ENCODE measurements at regions not wholly inside any gene's neighbourhood (a gene's known extent, or its start where the extent isn't known, plus 50 kb on each side); places are given as distances from the start of the nearest gene placed in this dataset.

DNA sequence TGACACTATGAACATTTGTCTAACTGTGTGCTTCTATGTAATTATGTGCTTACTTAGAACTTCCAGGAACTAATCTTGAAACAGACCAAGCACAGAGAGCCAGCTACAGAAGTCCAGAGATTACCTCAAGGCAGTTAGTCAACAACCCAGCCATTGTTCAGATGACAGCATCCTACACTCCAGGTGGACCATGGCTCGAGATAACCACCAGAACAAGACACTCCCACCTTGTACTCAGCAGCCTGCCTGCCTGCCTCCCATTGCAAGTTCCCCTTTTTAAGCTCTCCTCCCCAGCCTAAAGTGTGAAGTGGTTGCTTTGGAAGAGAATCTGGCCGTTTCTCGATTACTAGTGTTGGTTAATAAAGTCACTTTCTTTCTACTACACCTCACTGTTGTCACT, 1080.6 kb upstream of the LRRN3 start:
- TF ChIP-seq, protein P1, sequence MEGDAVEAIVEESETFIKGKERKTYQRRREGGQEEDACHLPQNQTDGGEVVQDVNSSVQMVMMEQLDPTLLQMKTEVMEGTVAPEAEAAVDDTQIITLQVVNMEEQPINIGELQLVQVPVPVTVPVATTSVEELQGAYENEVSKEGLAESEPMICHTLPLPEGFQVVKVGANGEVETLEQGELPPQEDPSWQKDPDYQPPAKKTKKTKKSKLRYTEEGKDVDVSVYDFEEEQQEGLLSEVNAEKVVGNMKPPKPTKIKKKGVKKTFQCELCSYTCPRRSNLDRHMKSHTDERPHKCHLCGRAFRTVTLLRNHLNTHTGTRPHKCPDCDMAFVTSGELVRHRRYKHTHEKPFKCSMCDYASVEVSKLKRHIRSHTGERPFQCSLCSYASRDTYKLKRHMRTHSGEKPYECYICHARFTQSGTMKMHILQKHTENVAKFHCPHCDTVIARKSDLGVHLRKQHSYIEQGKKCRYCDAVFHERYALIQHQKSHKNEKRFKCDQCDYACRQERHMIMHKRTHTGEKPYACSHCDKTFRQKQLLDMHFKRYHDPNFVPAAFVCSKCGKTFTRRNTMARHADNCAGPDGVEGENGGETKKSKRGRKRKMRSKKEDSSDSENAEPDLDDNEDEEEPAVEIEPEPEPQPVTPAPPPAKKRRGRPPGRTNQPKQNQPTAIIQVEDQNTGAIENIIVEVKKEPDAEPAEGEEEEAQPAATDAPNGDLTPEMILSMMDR (IDR thresholded peaks at IDR 0.05) = no peak
- no peak for TF ChIP-seq POLR2A (IDR thresholded peaks at IDR 0.05)
- TF ChIP-seq EP300 (IDR thresholded peaks at IDR 0.05) = no peak
